H9 (cell line): ENCODE measurements at regions not wholly inside any gene's neighbourhood (a gene's known extent, or its start where the extent isn't known, plus 50 kb on each side); places are given as distances from the start of the nearest gene placed in this dataset.

ENCODE experiments used
- DNase-seq: peaks from one replicate; pipeline ENCODE4 v3.0.0-alpha.2; 2017
- H2AFZ ChIP-seq: one replicate; pipeline ENCODE4 v1.6.1; 2013; ENCODE audit warnings: mild to moderate bottlenecking, low read length, control low read depth, moderate library complexity
- H2AK5ac ChIP-seq: 2 replicates; pipeline ENCODE4 v1.6.1; 2013; ENCODE audit warnings: low read length, control low read depth, mixed read lengths; ENCODE audit not compliant: insufficient read length
- H2BK120ac ChIP-seq: one replicate; pipeline ENCODE4 v1.6.1; 2013; ENCODE audit warnings: low read depth, mild to moderate bottlenecking, low read length, control low read depth, inconsistent platforms; ENCODE audit not compliant: poor library complexity, severe bottlenecking
- H2BK12ac ChIP-seq: 2 replicates; pipeline ENCODE4 v1.6.1; 2013; ENCODE audit warnings: low read length, control low read depth, mixed read lengths, low read depth; ENCODE audit not compliant: insufficient read length
- H2BK15ac ChIP-seq: 2 replicates; pipeline ENCODE4 v1.6.1; 2013; ENCODE audit warnings: low read depth, low read length, control low read depth
- H2BK20ac ChIP-seq: one replicate; pipeline ENCODE4 v1.6.1; 2013; ENCODE audit warnings: low read depth, mild to moderate bottlenecking, low read length, control low read depth, inconsistent platforms; ENCODE audit not compliant: poor library complexity, severe bottlenecking
- H2BK5ac ChIP-seq: 2 replicates; pipeline ENCODE4 v1.6.1; 2013; ENCODE audit warnings: low read length, control low read depth, mixed read lengths; ENCODE audit not compliant: insufficient read length
- H3K14ac ChIP-seq: 2 replicates; pipeline ENCODE4 v1.6.1; 2013; ENCODE audit warnings: low read length, control low read depth; ENCODE audit not compliant: insufficient read depth
- H3K18ac ChIP-seq: 2 replicates; pipeline ENCODE4 v1.6.1; 2013; ENCODE audit warnings: low read depth, mild to moderate bottlenecking, mixed read lengths, low read length, control low read depth; ENCODE audit not compliant: insufficient read length
- H3K23ac ChIP-seq: 2 replicates; pipeline ENCODE4 v1.6.1; 2013; ENCODE audit warnings: low read length, control low read depth, mixed read lengths, low read depth; ENCODE audit not compliant: insufficient read length
- H3K23me2 ChIP-seq: 2 replicates; pipeline ENCODE4 v1.6.1; 2013; ENCODE audit warnings: low read depth, mild to moderate bottlenecking, mixed read lengths, low read length, control low read depth; ENCODE audit not compliant: insufficient read length, poor library complexity, severe bottlenecking
- H3K27ac ChIP-seq: 2 replicates; pipeline ENCODE4 v1.5.1; 2013; ENCODE audit warnings: low read length, control low read depth, mixed read lengths, low read depth; ENCODE audit not compliant: insufficient read length
- H3K27me3 ChIP-seq: 2 replicates; pipeline ENCODE4 v1.6.1; 2013; ENCODE audit warnings: low read length, control low read depth, inconsistent platforms; ENCODE audit not compliant: insufficient read depth
- H3K4ac ChIP-seq: 2 replicates; pipeline ENCODE4 v1.6.1; 2013; ENCODE audit warnings: low read depth, mild to moderate bottlenecking, control low read depth, inconsistent platforms, low read length, moderate library complexity
- H3K4me1 ChIP-seq: 2 replicates; pipeline ENCODE4 v1.6.1; 2013; ENCODE audit warnings: low read length, control low read depth, inconsistent platforms; ENCODE audit not compliant: insufficient read depth
- H3K4me2 ChIP-seq: 2 replicates; pipeline ENCODE4 v1.6.1; 2013; ENCODE audit warnings: low read length, control low read depth, mixed read lengths; ENCODE audit not compliant: insufficient read length, insufficient read depth
- H3K56ac ChIP-seq: 2 replicates; pipeline ENCODE4 v1.6.1; 2013; ENCODE audit warnings: low read depth, mild to moderate bottlenecking, mixed read lengths, low read length, control low read depth; ENCODE audit not compliant: insufficient read length
- H3K79me1 ChIP-seq: 2 replicates; pipeline ENCODE4 v1.6.1; 2013; ENCODE audit warnings: low read depth, mild to moderate bottlenecking, moderate library complexity, low read length, control low read depth, inconsistent platforms; ENCODE audit not compliant: insufficient read depth, poor library complexity, severe bottlenecking
- H3K79me2 ChIP-seq: 2 replicates; pipeline ENCODE4 v1.6.1; 2013; ENCODE audit warnings: low read length, control low read depth, inconsistent platforms; ENCODE audit not compliant: insufficient read depth
- H3K9ac ChIP-seq: 2 replicates; pipeline ENCODE4 v1.6.1; 2013; ENCODE audit warnings: low read length, control low read depth, mixed read lengths; ENCODE audit not compliant: insufficient read length; ENCODE audit errors: extremely low read depth
- H3K9me3 ChIP-seq: one replicate; pipeline ENCODE4 v1.6.1; 2013; ENCODE audit warnings: low read depth, low read length, inconsistent platforms; ENCODE audit not compliant: control insufficient read depth
- H3T11ph ChIP-seq: one replicate; pipeline ENCODE4 v1.6.1; 2013; ENCODE audit warnings: mild to moderate bottlenecking, low read length, control low read depth, inconsistent platforms
- H4K20me1 ChIP-seq: one replicate; pipeline ENCODE4 v1.6.1; 2013; ENCODE audit not compliant: control insufficient read depth, insufficient read length, insufficient read depth
- H4K5ac ChIP-seq: 2 replicates; pipeline ENCODE4 v1.6.1; 2013; ENCODE audit warnings: low read depth, mild to moderate bottlenecking, mixed read lengths, low read length, control low read depth; ENCODE audit not compliant: insufficient read length
- H4K8ac ChIP-seq: replicated peaks from 2 replicates; pipeline ENCODE4 v1.6.1; 2013; ENCODE audit warnings: low read length, control low read depth, mixed read lengths, low read depth; ENCODE audit not compliant: insufficient read length
- H4K91ac ChIP-seq: 2 replicates; pipeline ENCODE4 v1.6.1; 2013; ENCODE audit warnings: low read depth, mild to moderate bottlenecking, moderate library complexity, mixed read lengths, low read length, control low read depth; ENCODE audit not compliant: insufficient read length
- H3K27ac Mint-ChIP-seq, 3 experiments: 2 replicates in 2 of 3; 3 replicates in 1 of 3; pipeline ENCODE4 v1.8.0; 2020 to 2021; ENCODE audit warnings: mixed read lengths in 3 of 3, mild to moderate bottlenecking in 1 of 3, moderate library complexity in 1 of 3
- H3K27me3 Mint-ChIP-seq: 2 replicates; pipeline ENCODE4 v1.8.0; 2021; ENCODE audit warnings: low read depth, mild to moderate bottlenecking, moderate library complexity, mixed read lengths
- H3K36me3 Mint-ChIP-seq, 3 experiments: 2 replicates in 2 of 3; 3 replicates in 1 of 3; pipeline ENCODE4 v1.8.0; 2020 to 2021; ENCODE audit warnings: low read depth in 3 of 3, mixed read lengths in 3 of 3; ENCODE audit not compliant: insufficient read depth in 1 of 3
- H3K4me1 Mint-ChIP-seq, 2 experiments: 2 replicates each; pipeline ENCODE4 v1.8.0; 2020; ENCODE audit warnings: mixed read lengths in 2 of 2
- H3K4me3 Mint-ChIP-seq, 2 experiments: 2 replicates in 1 of 2; 3 replicates in 1 of 2; pipeline ENCODE4 v1.8.0; 2020 to 2021; ENCODE audit warnings: mild to moderate bottlenecking in 2 of 2, mixed read lengths in 2 of 2, moderate library complexity in 1 of 2
- H3K9me3 Mint-ChIP-seq, 2 experiments: 2 replicates in 1 of 2; 3 replicates in 1 of 2; pipeline ENCODE4 v1.8.0; 2020; ENCODE audit warnings: mild to moderate bottlenecking in 2 of 2, mixed read lengths in 2 of 2, moderate library complexity in 1 of 2
- CTCF ChIP-seq: fragments of 200-600 bp; sonication (generic); conservative IDR thresholded peaks from 3 replicates; pipeline ENCODE4 v1.8.0; 2021; ENCODE audit warnings: antibody characterized with exemption, mild to moderate bottlenecking
- WGBS: extraction: QIAGEN DNeasy Blood & Tissue Kit; methylation state at CpG from one replicate; pipeline ENCODE4 v1.1.7; 2013; ENCODE audit warnings: missing lambda C conversion rate, low lambda C conversion rate, mixed read lengths; ENCODE audit not compliant: insufficient read length; ENCODE audit errors: extremely low coverage; 5-methylcytosine and 5-hydroxymethylcytosine counted together

- Histone ChIP-seq H3K18ac (no peak overlapping the region), H4K20me1 (no peaks in the 10 kb centered on the region), H2BK20ac (no peak overlapping the region), H2BK120ac (no peak overlapping the region), H4K8ac (no peak overlapping the region), H3T11ph (no peak overlapping the region), H3K27ac (no peak overlapping the region), H3K4me1 (no peaks in the 10 kb centered on the region), H3K9me3 (no peaks in the 10 kb centered on the region), H3K56ac (no peak overlapping the region), H3K23ac (no peak overlapping the region), H2AK5ac (no peak overlapping the region), H2AFZ (no peak overlapping the region), H4K91ac (no peak overlapping the region), H3K4me2 (no peak overlapping the region), H3K14ac (no peak overlapping the region), H3K23me2 (no peaks in the 10 kb centered on the region), H3K79me1 (no peaks in the 10 kb centered on the region), H3K4ac (no peak overlapping the region), H2BK12ac (no peak overlapping the region), H3K79me2 (no peaks in the 10 kb centered on the region), H2BK15ac (no peak overlapping the region), H3K27me3 (no peaks in the 10 kb centered on the region), H2BK5ac (no peak overlapping the region), H4K5ac (no peak overlapping the region), H3K9ac (no peak overlapping the region)
- Mint-ChIP-seq H3K27me3 (no peaks in the 10 kb centered on the region), H3K4me3 (no peak overlapping the region), H3K27ac (no peak overlapping the region), H3K4me1 (no peaks in the 10 kb centered on the region), H3K36me3 (peaks cover 2 to 5% (median 2%) of the 10 kb centered on the region in 3 experiments; a peak in 5 of 7 replicates), H3K9me3 (peaks cover 8 to 9% of the 10 kb centered on the region in 2 experiments; a peak in 4 of 5 replicates)
- no peak for TF ChIP-seq CTCF
- no CpG with 5 or more reads among the region's 1 CpG for WGBS
- no peak for DNase-seq
Observed at GRCh38 chr12:24719293-24719721, 229.6 kb downstream of the BCAT1 start.
